ENCODE measurements at regions not wholly inside any gene's neighbourhood (a gene's known extent, or its start where the extent isn't known, plus 50 kb on each side); places are given as distances from the start of the nearest gene placed in this dataset.

DNA sequence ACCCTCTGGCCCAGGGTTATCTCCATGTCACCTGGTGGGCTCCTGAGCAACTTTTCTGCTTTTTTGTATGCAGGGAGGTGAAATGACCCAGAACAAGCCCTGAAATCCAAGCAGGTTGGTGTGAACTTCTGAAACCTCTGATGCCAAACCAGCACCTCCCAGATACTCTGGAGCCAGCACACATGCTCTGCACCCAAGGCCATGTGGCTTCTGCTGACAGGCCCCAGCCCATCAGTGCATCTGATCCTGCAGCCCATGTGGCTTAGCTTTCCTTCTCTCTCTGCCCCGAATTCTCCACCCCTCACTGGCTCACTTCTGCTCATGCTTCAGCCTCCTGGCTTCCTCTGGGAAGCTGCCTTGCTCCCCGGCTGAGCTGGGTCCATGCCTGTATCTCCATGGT lies 59.3 kb upstream of the RPS6KA2 start:
- Mint-ChIP-seq H3K4me3 (no peak overlapping the region), H3K27me3 (no peaks in the 10 kb centered on the region), H3K9me3 (ENCODE audit: low read depth) (no peaks in the 10 kb centered on the region), H3K4me1 (ENCODE audit: low read depth) (no peaks in the 10 kb centered on the region), H3K36me3 (no peaks in the 10 kb centered on the region), H3K27ac (no peak overlapping the region)

GRCh38 chr6:166684866-166685265 lies 57.8 kb upstream of the RPS6KA2 start:
- Mint-ChIP-seq H3K27me3 (no peaks in the 10 kb centered on the region), H3K9me3 (ENCODE audit: low read depth) (no peaks in the 10 kb centered on the region), H3K36me3 (no peaks in the 10 kb centered on the region), H3K4me3 (no peak overlapping the region), H3K27ac (no peak overlapping the region), H3K4me1 (ENCODE audit: low read depth) (no peaks in the 10 kb centered on the region)

- no peak overlapping the region for H3K4me3 Mint-ChIP-seq
- no peaks in the 10 kb centered on the region for H3K27me3 Mint-ChIP-seq
- no peaks in the 10 kb centered on the region for H3K36me3 Mint-ChIP-seq
- H3K27ac Mint-ChIP-seq = no peak overlapping the region
- no peaks in the 10 kb centered on the region for H3K9me3 Mint-ChIP-seq (ENCODE audit: low read depth)
- H3K4me1 Mint-ChIP-seq (ENCODE audit: low read depth) = no peaks in the 10 kb centered on the region
These were observed 57.1 kb upstream of the RPS6KA2 start for GRCh38 chr6:166684170-166684569.

DNA sequence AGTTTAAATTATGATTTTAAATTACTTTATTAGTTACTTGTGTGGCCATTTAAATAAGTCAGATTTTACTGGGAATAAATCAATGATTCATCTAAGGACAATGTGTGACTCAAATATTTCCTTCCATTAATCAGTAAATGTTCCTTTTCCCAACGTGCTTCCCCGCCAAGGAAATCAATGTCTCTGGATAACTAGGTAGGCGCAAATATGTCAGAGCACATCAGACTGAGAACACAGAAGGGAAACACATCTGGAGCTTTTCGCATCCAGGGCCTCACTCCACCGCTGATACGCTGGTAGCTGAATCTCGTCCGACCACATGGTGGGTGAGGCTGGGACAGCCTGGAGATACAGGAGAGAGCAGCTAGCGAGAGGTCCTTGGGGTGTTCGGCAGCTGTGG lies 56.4 kb upstream of the RPS6KA2 start:
- no peaks in the 10 kb centered on the region for H3K4me1 Mint-ChIP-seq (ENCODE audit: low read depth)
- no peak overlapping the region for H3K4me3 Mint-ChIP-seq
- no peaks in the 10 kb centered on the region for H3K36me3 Mint-ChIP-seq
- H3K27ac Mint-ChIP-seq = no peak overlapping the region
- no peaks in the 10 kb centered on the region for H3K27me3 Mint-ChIP-seq
- H3K9me3 Mint-ChIP-seq (ENCODE audit: low read depth) = no peaks in the 10 kb centered on the region

GRCh38 chr6:166679566-166679965 lies 52.5 kb upstream of the RPS6KA2 start:
- Mint-ChIP-seq H3K4me1 (ENCODE audit: low read depth) (no peaks in the 10 kb centered on the region), H3K36me3 (peaks cover 5% of the 10 kb centered on the region), H3K27me3 (no peaks in the 10 kb centered on the region), H3K27ac (no peak overlapping the region), H3K9me3 (ENCODE audit: low read depth) (no peaks in the 10 kb centered on the region), H3K4me3 (no peak overlapping the region)

- H3K4me3 Mint-ChIP-seq = no peak overlapping the region
- no peaks in the 10 kb centered on the region for H3K4me1 Mint-ChIP-seq (ENCODE audit: low read depth)
- H3K27ac Mint-ChIP-seq = no peak overlapping the region
- peaks cover 5% of the 10 kb centered on the region for H3K36me3 Mint-ChIP-seq
- peaks cover 7% of the 10 kb centered on the region for H3K27me3 Mint-ChIP-seq
- H3K9me3 Mint-ChIP-seq (ENCODE audit: low read depth) = no peaks in the 10 kb centered on the region
These were observed 51.4 kb upstream of the RPS6KA2 start for GRCh38 chr6:166678426-166678825.

GRCh38 chr6:166677941-166678340 lies 50.9 kb upstream of the RPS6KA2 start:
- no peak overlapping the region for H3K4me3 Mint-ChIP-seq
- H3K36me3 Mint-ChIP-seq = peaks cover 5% of the 10 kb centered on the region

More at GRCh38 chr6:166677941-166678340, 50.9 kb upstream of the RPS6KA2 start:
- no peaks in the 10 kb centered on the region for H3K9me3 Mint-ChIP-seq (ENCODE audit: low read depth)
- no peak overlapping the region for H3K27ac Mint-ChIP-seq
- peaks cover 7% of the 10 kb centered on the region for H3K27me3 Mint-ChIP-seq
- H3K4me1 Mint-ChIP-seq (ENCODE audit: low read depth) = no peaks in the 10 kb centered on the region
